Heart left ventricle (tissue), 16 donors: ENCODE measurements at regions not wholly inside any gene's neighbourhood (a gene's known extent, or its start where the extent isn't known, plus 50 kb on each side); places are given as distances from the start of the nearest gene placed in this dataset.
"Not testable (repeated sequence)": the region's sequence is repeated elsewhere in the genome, so short reads cannot be mapped to it uniquely, and the experiment has no call there.

Source experiments
- ATAC-seq, 4 donors: fragments of 200-7000 bp; cut with Tn5 transposase; one replicate each; pipeline ENCODE4 v1.9.1; 2020 to 2022; ENCODE audit warnings: moderate library complexity in 4 of 4, mild to moderate bottlenecking in 3 of 4, moderate number of reproducible peaks in 1 of 4
- DNase-seq, 5 donors: peaks; one replicate each; pipeline ENCODE4 v3.0.0-alpha.2; 2020
- H3K27ac ChIP-seq, 12 donors: fragments of 200-600 bp; sonication (generic) in 4 of 12; one replicate each; pipeline versions ENCODE4 v1.5.0 to v1.8.0; 2016 to 2022; ENCODE audit warnings: mild to moderate bottlenecking in 2 of 12
- H3K27me3 ChIP-seq, 9 donors: fragments of 200-600 bp; sonication (generic) in 2 of 9; one replicate each; pipeline versions ENCODE4 v1.5.1 to v1.8.0; 2016 to 2022; ENCODE audit warnings: mild to moderate bottlenecking in 3 of 9
- H3K36me3 ChIP-seq, 9 donors: fragments of 200-600 bp; sonication (generic) in 2 of 9; one replicate each; pipeline versions ENCODE4 v1.5.0 to v1.8.0; 2018 to 2022; ENCODE audit warnings: mild to moderate bottlenecking in 2 of 9
- H3K4me1 ChIP-seq, 12 donors: fragments of 200-600 bp; sonication (generic) in 4 of 12; one replicate each; pipeline versions ENCODE4 v1.5.0 to v1.8.0; 2016 to 2022; ENCODE audit warnings: mild to moderate bottlenecking in 3 of 12
- H3K4me3 ChIP-seq, 12 donors: fragments of 200-600 bp; sonication (generic) in 4 of 12; one replicate each; pipeline versions ENCODE4 v1.5.0 to v1.8.0; 2017 to 2022; ENCODE audit warnings: mild to moderate bottlenecking in 9 of 12, moderate library complexity in 4 of 12
- H3K9me3 ChIP-seq, 12 donors: fragments of 200-600 bp; sonication (generic) in 4 of 12; one replicate each; pipeline versions ENCODE4 v1.5.0 to v1.8.0; 2016 to 2022; ENCODE audit warnings: mild to moderate bottlenecking in 1 of 12
- POLR2A ChIP-seq, 2 donors: fragments of 450-650 bp; IDR thresholded peaks; one replicate each; pipeline ENCODE4 v1.6.1; 2017; ENCODE audit warnings: antibody characterized with exemption in 2 of 2, mild to moderate bottlenecking in 2 of 2, moderate library complexity in 2 of 2
- WGBS, 4 donors: extraction: QIAGEN DNeasy Blood & Tissue Kit in 2 of 4; methylation state at CpG; one replicate each; pipeline versions ENCODE4 v1.1.5 to v1.1.7; 2013 to 2018; 5-methylcytosine and 5-hydroxymethylcytosine counted together
- intact Hi-C, 10 donors: fragments of 100-400 bp; cut with DNase I; formaldehyde crosslinking; loops; one replicate each; pipeline versions ENCODE4 v1.11.1 to v1.14.2; 2022
- TF ChIP-seq, protein P1 (sequence below), 12 donors: fragments of 200-600 bp; sonication (generic) in 4 of 12; IDR thresholded peaks; one replicate each; pipeline versions ENCODE4 v1.5.0 to v1.8.0; 2018 to 2022; ENCODE audit warnings: antibody characterized with exemption in 12 of 12, mild to moderate bottlenecking in 5 of 12
- donor health status: ischemic (EF 13 %, LVEDD 7.1; RV severe dilation, severe dysfunction).
- donor health status: healthy with polysubstance abuse.
- donor health status: DM: no; HTN: yes; CAD: no.
- donor health status: DM: no; HTN: no; CAD: no.
- donor health status: ischemic (EF 25% LVEDD 6.9; RV normal size, moderate dysfunction).
- donor health status: ischemic (EF 25% LVEDD 5.7; RV mildly dilated, moderate dysfunction).
- donor health status: healthy.
- donor health status: DM: yes; HTN: yes; CAD: no.
- donor health status: ischemic (EF 35%, LVEDD 5.7; RV mildly dilated, moderate dysfunction).
- donor health status: nonischemic (EF 11% LVEDD 7.7; RV severe dilation, severe dysfunction).
- donor health status: DM: yes; HTN: yes; CAD: no.
- donor health status: PGD.
- donor health status: ischemic (EF 29% LVEDD 5.4; RV normal size, mild dysfunction).
- donor health status: nonischemic (EF 23%, LVEDD 6.1; RV moderate dilation, normal function).

DNA sequence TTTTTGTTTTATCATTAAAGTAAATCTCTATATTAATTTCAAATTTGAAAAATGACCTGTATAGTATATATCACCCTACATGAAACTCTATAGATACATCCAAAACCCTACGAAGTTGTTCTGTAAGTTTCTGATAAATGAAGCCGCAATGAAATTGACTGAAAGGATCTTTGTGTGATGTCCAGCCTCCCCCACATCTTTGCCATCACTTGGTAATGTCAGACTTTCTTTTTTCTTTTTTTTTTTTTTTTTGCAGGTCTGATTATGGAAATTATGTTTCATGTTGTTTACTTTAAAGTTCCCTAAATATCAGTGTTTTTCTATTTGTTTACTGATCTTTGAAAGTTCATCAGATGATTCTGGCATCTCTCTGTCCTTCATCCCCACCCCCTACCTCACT, 155.6 kb upstream of the CDH4 start:
- ATAC-seq: no peak
- TF ChIP-seq, protein P1, sequence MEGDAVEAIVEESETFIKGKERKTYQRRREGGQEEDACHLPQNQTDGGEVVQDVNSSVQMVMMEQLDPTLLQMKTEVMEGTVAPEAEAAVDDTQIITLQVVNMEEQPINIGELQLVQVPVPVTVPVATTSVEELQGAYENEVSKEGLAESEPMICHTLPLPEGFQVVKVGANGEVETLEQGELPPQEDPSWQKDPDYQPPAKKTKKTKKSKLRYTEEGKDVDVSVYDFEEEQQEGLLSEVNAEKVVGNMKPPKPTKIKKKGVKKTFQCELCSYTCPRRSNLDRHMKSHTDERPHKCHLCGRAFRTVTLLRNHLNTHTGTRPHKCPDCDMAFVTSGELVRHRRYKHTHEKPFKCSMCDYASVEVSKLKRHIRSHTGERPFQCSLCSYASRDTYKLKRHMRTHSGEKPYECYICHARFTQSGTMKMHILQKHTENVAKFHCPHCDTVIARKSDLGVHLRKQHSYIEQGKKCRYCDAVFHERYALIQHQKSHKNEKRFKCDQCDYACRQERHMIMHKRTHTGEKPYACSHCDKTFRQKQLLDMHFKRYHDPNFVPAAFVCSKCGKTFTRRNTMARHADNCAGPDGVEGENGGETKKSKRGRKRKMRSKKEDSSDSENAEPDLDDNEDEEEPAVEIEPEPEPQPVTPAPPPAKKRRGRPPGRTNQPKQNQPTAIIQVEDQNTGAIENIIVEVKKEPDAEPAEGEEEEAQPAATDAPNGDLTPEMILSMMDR (IDR thresholded peaks at IDR 0.05): no peak
- no peak for TF ChIP-seq POLR2A (IDR thresholded peaks at IDR 0.05)
- no peak for DNase-seq
- Histone ChIP-seq H3K27me3 (peaks cover 0 to 8% (median 0%) of the 10 kb centered on the region in 9 donors), H3K4me3 (no peak overlapping the region), H3K27ac (no peak overlapping the region), H3K4me1 (no peaks in the 10 kb centered on the region), H3K9me3 (peaks cover 0 to 34% (median 15%) of the 10 kb centered on the region in 12 donors), H3K36me3 (no peaks in the 10 kb centered on the region)
- 87 to 94% (median 88%) methylated on average over 2 of the region's 2 CpGs for WGBS, 4 donors
- intact Hi-C loops: no loop called here

DNA sequence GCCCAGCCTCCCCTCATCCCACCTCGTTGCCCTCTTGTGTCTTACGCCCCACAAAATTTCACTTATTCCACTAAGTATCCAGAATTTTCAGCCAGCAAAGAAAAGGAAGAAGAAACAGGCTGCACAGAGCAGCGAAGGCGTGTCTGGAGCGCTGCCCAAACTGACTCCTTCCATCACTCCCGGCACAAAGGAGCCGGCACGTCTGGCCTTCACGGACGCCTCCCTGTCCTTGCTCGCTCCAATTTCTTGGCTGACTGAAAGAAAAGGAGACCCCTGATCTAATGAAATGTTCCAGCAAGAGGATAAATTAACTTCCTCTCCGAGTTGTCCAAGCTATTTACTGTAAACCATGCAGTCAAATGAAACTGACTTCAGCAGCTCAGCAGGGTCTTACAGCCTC, 152.3 kb upstream of the CDH4 start:
- no peak overlapping the region for H3K27ac ChIP-seq
- H3K36me3 ChIP-seq: no peaks in the 10 kb centered on the region
- ATAC-seq (no peak), DNase-seq (no peak)
- no peak overlapping the region for H3K4me3 ChIP-seq
- TF ChIP-seq POLR2A (IDR thresholded peaks at IDR 0.05): no peak
- TF ChIP-seq, protein P1 (IDR thresholded peaks at IDR 0.05): no peak
- no peaks in the 10 kb centered on the region for H3K4me1 ChIP-seq
- peaks cover 0 to 23% (median 5%) of the 10 kb centered on the region in 12 donors for H3K9me3 ChIP-seq
- H3K27me3 ChIP-seq: peaks cover 0 to 8% (median 0%) of the 10 kb centered on the region in 9 donors
- intact Hi-C loops: no loop called here
- WGBS, 4 donors: 61 to 70% (median 68%) methylated on average over 12 of the region's 12 CpGs

DNA sequence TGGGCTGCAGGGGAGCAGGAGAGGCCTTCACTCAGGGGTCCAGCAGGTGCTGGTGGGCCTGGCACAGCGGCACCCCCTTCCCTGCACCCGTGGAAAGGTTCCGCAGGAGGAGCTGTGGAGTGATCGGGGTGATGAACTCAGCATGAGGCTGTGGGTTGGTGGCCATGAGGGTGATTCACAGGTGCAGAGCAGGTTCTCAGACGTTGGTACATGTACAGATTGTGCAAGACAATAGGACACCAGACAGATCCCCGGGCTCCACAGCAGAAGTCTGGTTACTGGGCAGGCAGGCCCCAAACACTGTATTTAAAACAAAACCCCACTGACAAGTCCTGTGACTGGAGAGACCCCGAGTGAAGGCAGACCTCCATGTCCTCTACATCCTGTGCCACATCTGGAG, 151.6 kb upstream of the CDH4 start:
- H3K36me3 ChIP-seq: no peaks in the 10 kb centered on the region
- peaks cover 0 to 13% (median 0%) of the 10 kb centered on the region in 9 donors for H3K27me3 ChIP-seq
- intact Hi-C loops: no loop called here
- no peak overlapping the region for H3K27ac ChIP-seq
- WGBS, 4 donors: 82 to 88% (median 84%) methylated on average over 7 of the region's 7 CpGs
- no peak for TF ChIP-seq POLR2A (IDR thresholded peaks at IDR 0.05)
- TF ChIP-seq, protein P1 (IDR thresholded peaks at IDR 0.05): no peak
- H3K4me1 ChIP-seq: no peaks in the 10 kb centered on the region
- ATAC-seq (no peak), DNase-seq (no peak)
- H3K4me3 ChIP-seq: no peak overlapping the region
- H3K9me3 ChIP-seq: peaks cover 0 to 16% (median 0%) of the 10 kb centered on the region in 12 donors

DNA sequence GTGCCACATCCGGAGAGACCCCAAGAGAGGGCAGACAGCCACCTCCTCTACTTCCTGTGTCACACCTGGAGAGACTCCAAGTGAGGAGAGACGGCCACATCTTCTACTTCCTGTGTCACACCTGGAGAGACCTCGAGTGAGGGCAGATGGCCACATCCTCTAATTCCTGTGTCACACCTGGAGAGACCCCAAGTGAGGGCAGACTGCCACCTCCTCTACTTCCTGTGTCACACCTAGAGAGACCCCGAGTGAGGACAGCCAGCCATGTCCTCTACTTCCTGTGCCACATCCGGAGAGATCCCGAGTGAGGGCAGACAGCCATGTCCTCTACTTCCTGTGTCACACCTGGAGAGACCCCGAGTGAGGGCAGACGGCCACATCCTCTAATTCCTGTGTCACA, 150.7 kb upstream of the CDH4 start:
- intact Hi-C loops, ATAC-seq, H3K27ac ChIP-seq, H3K9me3 ChIP-seq, DNase-seq, H3K4me3 ChIP-seq, H3K4me1 ChIP-seq, H3K36me3 ChIP-seq: not testable (repeated sequence)
- WGBS, 4 donors: 54 to 75% (median 69%) methylated on average over 7 to 8 of the region's 8 CpGs
- H3K27me3 ChIP-seq: peaks cover 0 to 15% (median 0%) of the 10 kb centered on the region in 9 donors

DNA sequence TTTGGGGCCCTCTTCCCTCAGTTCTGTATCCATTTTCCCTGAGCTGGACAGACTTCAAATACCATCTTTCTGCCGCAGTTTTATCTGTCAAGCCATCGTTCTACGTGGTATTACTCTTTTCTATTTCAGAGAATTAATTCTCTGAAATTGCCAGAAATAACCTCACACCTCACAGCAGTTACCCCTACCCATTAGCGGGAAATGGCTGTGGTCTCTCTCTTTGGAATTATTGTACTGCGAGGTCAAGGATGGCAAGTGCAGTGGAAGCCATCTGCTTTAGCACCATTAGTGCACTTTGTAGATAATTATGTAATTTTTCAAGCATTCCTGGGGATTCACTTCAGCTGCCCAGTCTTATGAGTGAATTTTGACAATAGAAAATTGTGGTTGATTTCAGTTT, 147.8 kb upstream of the CDH4 start:
- no peak for ATAC-seq

More for the DNA sequence above, 147.8 kb upstream of the CDH4 start:
- Histone ChIP-seq H3K4me1 (no peaks in the 10 kb centered on the region), H3K27ac (no peak overlapping the region), H3K9me3 (no peaks in the 10 kb centered on the region), H3K36me3 (no peaks in the 10 kb centered on the region), H3K4me3 (no peak overlapping the region), H3K27me3 (peaks cover 0 to 7% (median 0%) of the 10 kb centered on the region in 9 donors)
- 82 to 89% (median 86%) methylated on average over 5 of the region's 5 CpGs for WGBS, 4 donors
- no peak for DNase-seq
- TF ChIP-seq POLR2A (IDR thresholded peaks at IDR 0.05): no peak
- TF ChIP-seq, protein P1 (IDR thresholded peaks at IDR 0.05): no peak
- intact Hi-C loops: no loop called here
